Cardiac fibroblast (primary cell): ENCODE measurements at regions not wholly inside any gene's neighbourhood (a gene's known extent, or its start where the extent isn't known, plus 50 kb on each side); places are given as distances from the start of the nearest gene placed in this dataset.

Experiments
- DNase-seq, 2 donors: peaks; one replicate each; pipeline versions ENCODE4 v3.0.0 to v3.0.0-alpha.2; 2010; ENCODE audit warnings: low read depth in 2 of 2
- H3K4me3 ChIP-seq, 2 donors: replicated peaks in 1 of 2; 1 replicate in 1 of 2; 2 replicates in 1 of 2; pipeline ENCODE4 v1.5.1; 2011; ENCODE audit warnings: low read depth in 2 of 2, low read length in 2 of 2, mild to moderate bottlenecking in 2 of 2, moderate library complexity in 1 of 2
- CTCF ChIP-seq: IDR thresholded peaks from one replicate; pipeline ENCODE4 v1.5.1; 2011; ENCODE audit warnings: low read depth, mild to moderate bottlenecking, low read length, inconsistent platforms

GRCh38 chr1:198873696-198874230, 234.9 kb downstream of the PTPRC start:
- no peak for DNase-seq
- no peak for TF ChIP-seq CTCF

GRCh38 chr1:198876371-198876871, 237.6 kb downstream of the PTPRC start:
- no peak for DNase-seq
- TF ChIP-seq CTCF: no peak
- H3K4me3 ChIP-seq: no peak overlapping the region

More at GRCh38 chr1:198873696-198874230, 234.9 kb downstream of the PTPRC start:
- no peak overlapping the region for H3K4me3 ChIP-seq

DNA sequence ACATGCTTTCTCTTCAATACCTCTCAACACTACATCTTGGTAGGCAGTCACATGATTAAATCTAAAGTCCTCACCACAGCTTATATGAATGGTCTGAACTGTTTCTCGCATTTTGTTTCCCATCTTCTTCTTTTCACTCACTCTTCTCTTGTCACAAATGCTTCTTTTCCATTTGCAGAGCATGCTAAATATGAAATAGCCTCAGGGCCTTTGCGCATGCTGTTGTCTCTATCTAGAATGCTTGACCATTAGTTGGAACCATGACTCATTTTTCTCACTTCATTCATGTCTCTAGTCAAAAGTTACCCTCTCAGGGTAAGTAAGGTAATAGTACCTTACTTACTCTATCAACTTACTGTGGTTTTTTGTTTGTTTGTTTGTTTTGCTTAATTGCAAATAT, 239.7 kb downstream of the PTPRC start:
- DNase-seq: no peak
- TF ChIP-seq CTCF: no peak
- H3K4me3 ChIP-seq: no peak overlapping the region

DNA sequence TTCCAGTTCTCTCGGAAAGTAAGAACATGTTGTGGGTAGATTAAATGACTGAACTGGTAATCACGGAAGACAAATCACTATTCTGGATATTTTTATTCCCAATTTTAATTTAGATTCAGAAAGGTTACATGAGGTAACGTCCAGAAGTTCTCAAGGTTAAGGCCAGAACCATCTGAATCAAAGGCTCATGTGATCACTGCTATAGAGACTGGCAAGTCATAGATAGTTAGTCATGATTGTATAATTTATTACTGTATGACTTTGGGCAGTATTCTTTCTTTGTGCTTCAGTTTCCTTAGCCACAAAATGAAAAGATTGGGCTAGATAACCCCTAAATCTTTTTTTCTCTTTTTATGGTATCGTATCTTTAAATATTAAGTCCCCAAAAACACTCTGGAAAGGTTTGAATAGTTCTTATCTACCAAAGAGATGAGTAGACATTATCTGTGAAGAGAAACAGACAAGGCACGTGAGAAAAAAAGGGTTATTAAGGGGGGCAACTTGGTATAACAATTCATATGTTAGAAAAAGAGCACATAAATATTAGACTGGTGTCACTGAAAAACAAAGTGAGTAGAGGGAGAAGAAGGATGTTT, 241.0 kb downstream of the PTPRC start:
- DNase-seq: peak in 1 of 2 donors; percentile 59
- no peak for TF ChIP-seq CTCF
- no peak overlapping the region for H3K4me3 ChIP-seq

DNA sequence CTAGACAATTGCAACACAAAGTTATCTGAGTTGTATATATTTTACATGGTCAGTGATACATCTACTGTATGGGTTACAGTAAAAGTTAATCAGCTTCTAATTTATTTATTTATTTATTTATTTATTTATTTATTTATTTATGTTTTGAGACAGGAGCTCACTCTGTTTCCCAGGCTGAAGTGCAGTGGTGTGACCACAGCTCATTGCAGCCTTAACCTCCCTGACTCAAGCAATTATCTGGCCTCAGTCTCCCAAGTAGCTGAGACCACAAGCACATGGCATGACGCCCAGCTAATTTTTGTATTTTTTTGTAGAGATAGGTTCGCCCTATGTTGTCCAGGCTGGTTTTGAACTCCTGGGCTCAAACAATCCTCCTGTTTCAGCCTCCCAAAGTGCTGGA, 241.6 kb downstream of the PTPRC start:
- DNase-seq: peak; percentile 74 to 75
- no peak overlapping the region for H3K4me3 ChIP-seq
- TF ChIP-seq CTCF: no peak

GRCh38 chr1:198880818-198881597, 242.2 kb downstream of the PTPRC start:
- TF ChIP-seq CTCF: no peak
- no peak overlapping the region for H3K4me3 ChIP-seq
- DNase-seq: peak; percentile 91 to 97
